Chondrocyte (in vitro differentiated cells): ENCODE measurements at regions not wholly inside any gene's neighbourhood (a gene's known extent, or its start where the extent isn't known, plus 50 kb on each side); places are given as distances from the start of the nearest gene placed in this dataset.

ENCODE experiments used
- DNase-seq: peaks from one replicate; pipeline ENCODE4 v3.0.0; 2021; ENCODE audit warnings: mixed read lengths, low spot score
- H3K27ac Mint-ChIP-seq: one replicate; pipeline ENCODE4 v1.8.0; 2021; ENCODE audit warnings: mild to moderate bottlenecking, moderate library complexity, mixed read lengths; ENCODE audit not compliant: unreplicated experiment
- H3K27me3 Mint-ChIP-seq: 2 replicates; pipeline ENCODE4 v1.8.0; 2021; ENCODE audit warnings: low read depth, mixed read lengths
- H3K36me3 Mint-ChIP-seq: 2 replicates; pipeline ENCODE4 v1.8.0; 2021; ENCODE audit warnings: low read depth, mixed read lengths
- H3K4me1 Mint-ChIP-seq: 2 replicates; pipeline ENCODE4 v1.8.0; 2021; ENCODE audit warnings: low read depth, mild to moderate bottlenecking, mixed read lengths
- H3K4me3 Mint-ChIP-seq: one replicate; pipeline ENCODE4 v1.8.0; 2021; ENCODE audit warnings: mild to moderate bottlenecking, moderate library complexity, mixed read lengths; ENCODE audit not compliant: unreplicated experiment
- H3K9me3 Mint-ChIP-seq: 2 replicates; pipeline ENCODE4 v1.8.0; 2021; ENCODE audit warnings: low read depth, mixed read lengths
- TF ChIP-seq, protein P1 (sequence below): fragments of 200-600 bp; sonication (generic); IDR thresholded peaks from 2 replicates; pipeline ENCODE4 v1.5.0; 2021; ENCODE audit warnings: antibody characterized with exemption, mild to moderate bottlenecking, moderate library complexity

DNA sequence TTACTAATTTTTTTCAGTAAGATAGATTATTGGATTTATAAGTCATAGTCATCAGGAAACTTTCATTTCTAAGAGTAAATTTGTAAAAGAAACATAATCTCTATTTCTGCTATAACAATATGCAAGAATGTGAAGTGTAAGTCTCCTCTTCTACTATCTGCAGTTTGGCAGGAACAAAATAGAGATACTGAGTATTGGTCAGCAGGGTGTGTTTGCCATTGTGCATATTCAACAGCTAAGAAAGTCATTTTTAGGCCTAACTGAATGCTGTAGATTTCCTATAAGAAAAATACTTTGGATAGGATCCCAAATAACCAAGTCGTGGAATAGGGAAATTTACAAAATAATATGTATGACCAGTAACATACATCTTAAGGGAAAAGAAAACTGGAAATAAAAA is 253.3 kb upstream of the EPHA5 start:
- Mint-ChIP-seq H3K4me1 (no peaks in the 10 kb centered on the region), H3K27ac (no peak overlapping the region), H3K36me3 (no peaks in the 10 kb centered on the region), H3K27me3 (no peaks in the 10 kb centered on the region), H3K9me3 (no peaks in the 10 kb centered on the region), H3K4me3 (no peak overlapping the region)
- no peak for DNase-seq
- TF ChIP-seq, protein P1, sequence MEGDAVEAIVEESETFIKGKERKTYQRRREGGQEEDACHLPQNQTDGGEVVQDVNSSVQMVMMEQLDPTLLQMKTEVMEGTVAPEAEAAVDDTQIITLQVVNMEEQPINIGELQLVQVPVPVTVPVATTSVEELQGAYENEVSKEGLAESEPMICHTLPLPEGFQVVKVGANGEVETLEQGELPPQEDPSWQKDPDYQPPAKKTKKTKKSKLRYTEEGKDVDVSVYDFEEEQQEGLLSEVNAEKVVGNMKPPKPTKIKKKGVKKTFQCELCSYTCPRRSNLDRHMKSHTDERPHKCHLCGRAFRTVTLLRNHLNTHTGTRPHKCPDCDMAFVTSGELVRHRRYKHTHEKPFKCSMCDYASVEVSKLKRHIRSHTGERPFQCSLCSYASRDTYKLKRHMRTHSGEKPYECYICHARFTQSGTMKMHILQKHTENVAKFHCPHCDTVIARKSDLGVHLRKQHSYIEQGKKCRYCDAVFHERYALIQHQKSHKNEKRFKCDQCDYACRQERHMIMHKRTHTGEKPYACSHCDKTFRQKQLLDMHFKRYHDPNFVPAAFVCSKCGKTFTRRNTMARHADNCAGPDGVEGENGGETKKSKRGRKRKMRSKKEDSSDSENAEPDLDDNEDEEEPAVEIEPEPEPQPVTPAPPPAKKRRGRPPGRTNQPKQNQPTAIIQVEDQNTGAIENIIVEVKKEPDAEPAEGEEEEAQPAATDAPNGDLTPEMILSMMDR: no peak

DNA sequence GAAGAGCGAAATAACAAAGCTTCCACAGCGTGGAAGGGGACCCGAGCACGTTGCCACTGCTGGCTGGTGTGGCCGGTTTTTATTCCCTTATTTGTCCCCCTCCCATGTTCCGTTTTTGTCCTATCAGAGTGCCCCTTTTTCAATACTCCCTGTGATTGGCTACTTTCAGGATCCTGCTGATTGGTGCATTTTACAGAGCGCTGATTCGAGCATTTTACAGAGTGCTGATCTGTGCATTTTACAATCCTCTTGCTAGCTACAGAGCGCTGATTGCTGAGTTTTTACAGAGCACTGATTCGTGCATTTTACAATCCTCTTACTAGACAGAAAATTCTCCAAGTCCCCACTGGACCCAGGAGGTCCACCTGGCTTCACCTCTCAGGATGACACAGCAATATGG is 250.9 kb upstream of the EPHA5 start:
- DNase-seq: no peak
- Mint-ChIP-seq H3K27ac (no peak overlapping the region), H3K9me3 (no peaks in the 10 kb centered on the region), H3K36me3 (no peaks in the 10 kb centered on the region), H3K27me3 (no peaks in the 10 kb centered on the region), H3K4me1 (peaks cover 8% of the 10 kb centered on the region), H3K4me3 (no peak overlapping the region)
- TF ChIP-seq, protein P1: no peak

DNA sequence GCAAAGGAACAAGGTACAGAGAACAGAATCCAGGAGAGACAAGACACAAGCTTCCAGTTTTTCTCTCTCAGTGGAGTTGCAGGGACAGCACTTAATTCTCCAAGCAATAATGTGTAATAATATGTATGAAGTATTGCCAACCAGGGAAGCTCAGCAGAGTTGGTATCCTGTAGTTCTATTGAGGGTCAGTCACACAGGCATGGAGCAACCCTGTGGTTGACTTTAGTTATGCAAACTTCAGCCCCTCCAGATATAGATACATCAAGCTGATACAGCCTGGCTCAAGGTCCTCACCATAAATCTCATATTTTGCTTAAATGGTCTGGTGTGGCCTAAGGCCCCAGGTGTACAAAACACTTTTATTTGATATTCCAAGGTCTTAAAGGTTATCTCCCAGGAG is 248.6 kb upstream of the EPHA5 start:
- DNase-seq: no peak
- TF ChIP-seq, protein P1: no peak
- no peaks in the 10 kb centered on the region for H3K36me3 Mint-ChIP-seq
- H3K4me1 Mint-ChIP-seq: peaks cover 8% of the 10 kb centered on the region
- no peak overlapping the region for H3K27ac Mint-ChIP-seq
- no peak overlapping the region for H3K4me3 Mint-ChIP-seq
- H3K27me3 Mint-ChIP-seq: no peaks in the 10 kb centered on the region
- H3K9me3 Mint-ChIP-seq: no peaks in the 10 kb centered on the region

DNA sequence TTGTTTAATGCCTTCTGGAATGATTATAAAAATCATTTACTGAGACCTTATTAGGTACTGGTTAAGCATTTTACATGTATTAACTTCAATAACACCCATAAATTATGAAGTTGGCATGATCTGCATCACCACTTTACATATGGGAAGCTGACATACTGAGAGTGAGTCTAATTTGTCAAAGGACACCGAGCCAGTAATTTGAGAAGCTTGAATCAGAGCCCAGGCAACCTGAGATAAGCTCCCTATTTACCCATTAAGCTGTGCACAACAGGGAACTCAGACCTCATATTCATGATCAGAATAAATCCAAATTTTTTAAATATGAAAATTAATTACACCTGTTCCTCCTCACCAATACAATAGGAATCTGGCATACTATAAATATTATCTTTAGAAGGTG is 247.9 kb upstream of the EPHA5 start:
- Mint-ChIP-seq H3K4me3 (no peak overlapping the region), H3K27me3 (no peaks in the 10 kb centered on the region), H3K36me3 (no peaks in the 10 kb centered on the region), H3K27ac (no peak overlapping the region), H3K4me1 (peaks cover 8% of the 10 kb centered on the region), H3K9me3 (no peaks in the 10 kb centered on the region)
- TF ChIP-seq, protein P1: no peak
- DNase-seq: no peak

DNA sequence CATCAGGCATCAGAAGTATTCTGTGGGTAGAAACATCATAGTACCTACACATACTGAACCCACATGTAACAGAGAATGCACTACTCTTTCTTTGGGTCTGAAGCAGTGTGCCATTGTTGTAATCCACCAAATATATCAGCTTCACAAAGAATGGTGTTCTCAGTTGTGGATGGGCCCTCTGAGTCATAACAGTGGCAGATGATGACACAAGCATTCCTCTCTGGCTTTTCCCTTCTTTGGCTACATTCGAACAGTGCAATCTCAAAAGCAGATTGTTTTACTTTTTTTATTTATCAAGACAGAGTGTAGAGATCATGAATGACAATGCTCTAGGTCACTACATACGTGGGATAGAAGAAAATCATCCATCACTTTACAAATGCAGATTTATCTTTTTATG is 247.2 kb upstream of the EPHA5 start:
- TF ChIP-seq, protein P1: no peak
- H3K36me3 Mint-ChIP-seq: no peaks in the 10 kb centered on the region
- H3K9me3 Mint-ChIP-seq: no peaks in the 10 kb centered on the region
- DNase-seq: no peak
- no peak overlapping the region for H3K4me3 Mint-ChIP-seq
- no peaks in the 10 kb centered on the region for H3K27me3 Mint-ChIP-seq
- H3K27ac Mint-ChIP-seq: no peak overlapping the region
- H3K4me1 Mint-ChIP-seq: peaks cover 8% of the 10 kb centered on the region
